Neutrophil (primary cell): ENCODE measurements at regions not wholly inside any gene's neighbourhood (a gene's known extent, or its start where the extent isn't known, plus 50 kb on each side); places are given as distances from the start of the nearest gene placed in this dataset.

ENCODE experiments used
- H3K27ac ChIP-seq: fragments of 200-600 bp; sonication (generic); 2 replicates; pipeline ENCODE4 v1.5.1; 2016; ENCODE audit warnings: mild to moderate bottlenecking, moderate library complexity
- H3K27me3 ChIP-seq: fragments of 200-600 bp; sonication (generic); 2 replicates; pipeline ENCODE4 v1.6.0; 2016; ENCODE audit warnings: mild to moderate bottlenecking
- H3K36me3 ChIP-seq: fragments of 200-600 bp; sonication (generic); 2 replicates; pipeline ENCODE4 v1.5.1; 2017
- H3K4me1 ChIP-seq, 2 experiments: fragments of 200-600 bp in 1 of 2; sonication (generic) in 1 of 2; 1 replicate in 1 of 2; 2 replicates in 1 of 2; pipeline versions ENCODE4 v1.5.1 to v1.6.1; 2013 to 2016; ENCODE audit warnings: low read depth in 1 of 2, low read length in 1 of 2, mild to moderate bottlenecking in 1 of 2, moderate library complexity in 1 of 2; ENCODE audit not compliant: control insufficient read depth in 1 of 2, insufficient read depth in 1 of 2
- H3K4me3 ChIP-seq, 2 experiments: fragments of 200-600 bp in 1 of 2; sonication (generic) in 1 of 2; 1 replicate in 1 of 2; 2 replicates in 1 of 2; pipeline ENCODE4 v1.5.1; 2013 to 2016; ENCODE audit warnings: low read depth in 1 of 2, low read length in 1 of 2, mild to moderate bottlenecking in 1 of 2, moderate library complexity in 1 of 2
- H3K9me3 ChIP-seq: fragments of 200-600 bp; sonication (generic); 2 replicates; pipeline ENCODE4 v1.5.1; 2016
- CTCF ChIP-seq: fragments of 200-600 bp; sonication (generic); IDR thresholded peaks from 2 replicates; pipeline ENCODE4 v1.5.1; 2016; ENCODE audit warnings: antibody characterized with exemption

- no peak for TF ChIP-seq CTCF
- H3K4me3 ChIP-seq = no peak overlapping the region
- no peaks in the 10 kb centered on the region for H3K9me3 ChIP-seq
- H3K36me3 ChIP-seq = no peaks in the 10 kb centered on the region
- H3K4me1 ChIP-seq = no peaks in the 10 kb centered on the region
- H3K27ac ChIP-seq = no peak overlapping the region
- H3K27me3 ChIP-seq = peaks cover 16% of the 10 kb centered on the region
Observed at GRCh38 chr6:1068068-1068467, 243.8 kb upstream of the FOXQ1 start.

GRCh38 chr6:1067346-1067745, 244.6 kb upstream of the FOXQ1 start:
- Histone ChIP-seq H3K4me3 (no peak overlapping the region), H3K27ac (no peak overlapping the region), H3K4me1 (no peaks in the 10 kb centered on the region), H3K36me3 (no peaks in the 10 kb centered on the region), H3K27me3 (peaks cover 22% of the 10 kb centered on the region), H3K9me3 (no peaks in the 10 kb centered on the region)
- TF ChIP-seq CTCF = no peak

GRCh38 chr6:1066449-1067090, 245.3 kb upstream of the FOXQ1 start:
- no peaks in the 10 kb centered on the region for H3K9me3 ChIP-seq
- no peaks in the 10 kb centered on the region for H3K36me3 ChIP-seq
- H3K4me1 ChIP-seq = no peaks in the 10 kb centered on the region
- no peak overlapping the region for H3K4me3 ChIP-seq
- no peak for TF ChIP-seq CTCF
- H3K27ac ChIP-seq = no peak overlapping the region
- peaks cover 29% of the 10 kb centered on the region for H3K27me3 ChIP-seq

GRCh38 chr6:1065986-1066385, 245.9 kb upstream of the FOXQ1 start:
- Histone ChIP-seq H3K4me3 (no peak overlapping the region), H3K9me3 (no peaks in the 10 kb centered on the region), H3K36me3 (no peaks in the 10 kb centered on the region), H3K27me3 (peaks cover 32% of the 10 kb centered on the region), H3K4me1 (no peaks in the 10 kb centered on the region), H3K27ac (no peak overlapping the region)
- no peak for TF ChIP-seq CTCF

- no peak for TF ChIP-seq CTCF
Observed at GRCh38 chr6:1063671-1064355, 248.1 kb upstream of the FOXQ1 start.

More at GRCh38 chr6:1063671-1064355, 248.1 kb upstream of the FOXQ1 start:
- Histone ChIP-seq H3K27ac (no peak overlapping the region), H3K27me3 (peaks cover 16% of the 10 kb centered on the region), H3K9me3 (no peaks in the 10 kb centered on the region), H3K4me3 (no peak overlapping the region), H3K4me1 (no peaks in the 10 kb centered on the region), H3K36me3 (no peaks in the 10 kb centered on the region)
